ENCODE measurements at regions not wholly inside any gene's neighbourhood (a gene's known extent, or its start where the extent isn't known, plus 50 kb on each side); places are given as distances from the start of the nearest gene placed in this dataset.

- in situ Hi-C loops (cut with MboI; ENCODE audit: low sequenced_read_pairs, unreplicated experiment) = no loop called here
- TF ChIP-seq CTCF (IDR thresholded peaks at IDR 0.05; ENCODE audit: borderline replicate concordance, control extremely low read depth, extremely low read depth, insufficient read depth, missing control alignments) = no peak
- no peak for DNase-seq (ENCODE audit: low spot score)
These were observed 248.6 kb upstream of the BOD1L1 start for GRCh38 chr4:13876131-13876530.

- in situ Hi-C loops (cut with MboI; ENCODE audit: low sequenced_read_pairs, unreplicated experiment) = no loop called here
- TF ChIP-seq CTCF (IDR thresholded peaks at IDR 0.05; ENCODE audit: borderline replicate concordance, control extremely low read depth, extremely low read depth, insufficient read depth, missing control alignments) = no peak
- DNase-seq (ENCODE audit: low spot score) = no peak
These were observed 249.4 kb upstream of the BOD1L1 start for GRCh38 chr4:13876940-13877339.

- TF ChIP-seq CTCF (IDR thresholded peaks at IDR 0.05; ENCODE audit: borderline replicate concordance, control extremely low read depth, extremely low read depth, insufficient read depth, missing control alignments) = no peak
- DNase-seq (ENCODE audit: low spot score) = no peak
- in situ Hi-C loops (cut with MboI; ENCODE audit: low sequenced_read_pairs, unreplicated experiment) = no loop called here
These were observed 250.1 kb upstream of the BOD1L1 start for GRCh38 chr4:13877626-13878025.

GRCh38 chr4:13881892-13882291 lies 254.4 kb upstream of the BOD1L1 start:
- in situ Hi-C loops (cut with MboI; ENCODE audit: low sequenced_read_pairs, unreplicated experiment) = no loop called here
- TF ChIP-seq CTCF (IDR thresholded peaks at IDR 0.05; ENCODE audit: borderline replicate concordance, control extremely low read depth, extremely low read depth, insufficient read depth, missing control alignments) = no peak
- DNase-seq (ENCODE audit: low spot score) = no peak

GRCh38 chr4:13887010-13887409 lies 259.5 kb upstream of the BOD1L1 start:
- TF ChIP-seq CTCF (IDR thresholded peaks at IDR 0.05; ENCODE audit: borderline replicate concordance, control extremely low read depth, extremely low read depth, insufficient read depth, missing control alignments) = no peak
- in situ Hi-C loops (cut with MboI; ENCODE audit: low sequenced_read_pairs, unreplicated experiment) = no loop called here
- DNase-seq (ENCODE audit: low spot score) = no peak

GRCh38 chr4:13888112-13888511 lies 260.6 kb upstream of the BOD1L1 start:
- in situ Hi-C loops (cut with MboI; ENCODE audit: low sequenced_read_pairs, unreplicated experiment) = no loop called here
- no peak for TF ChIP-seq CTCF (IDR thresholded peaks at IDR 0.05; ENCODE audit: borderline replicate concordance, control extremely low read depth, extremely low read depth, insufficient read depth, missing control alignments)
- no peak for DNase-seq (ENCODE audit: low spot score)

- no peak for TF ChIP-seq CTCF (IDR thresholded peaks at IDR 0.05; ENCODE audit: borderline replicate concordance, control extremely low read depth, extremely low read depth, insufficient read depth, missing control alignments)
- in situ Hi-C loops (cut with MboI; ENCODE audit: low sequenced_read_pairs, unreplicated experiment) = no loop called here
- DNase-seq (ENCODE audit: low spot score) = no peak
These were observed 264.0 kb upstream of the BOD1L1 start for GRCh38 chr4:13891544-13891939.
